GM12878 (cell line): ENCODE measurements at regions not wholly inside any gene's neighbourhood (a gene's known extent, or its start where the extent isn't known, plus 50 kb on each side); places are given as distances from the start of the nearest gene placed in this dataset.

Experiments used
- ATAC-seq: fragments of 200-7000 bp; cut with Tn5 transposase; 3 replicates; pipeline ENCODE4 v1.9.1; 2020; ENCODE audit warnings: mild to moderate bottlenecking, moderate library complexity
- BruUV-seq: library from RNA; stranded (reverse); fragments of 400-500 nt; replicated peaks from 2 replicates; lab custom pipeline; 2021; lab: Mats Ljungman, UMichigan
- CTCF ChIA-PET: fragments of 300-600 bp; sonication (Branson Sonifier 250); formaldehyde crosslinking; extraction: SDS; loops from one replicate; lab custom pipeline; 2021; ENCODE audit warnings: inconsistent platforms; lab: Yijun Ruan, JAX
- POLR2A ChIA-PET: fragments of 350-600 bp; formaldehyde crosslinking; extraction: SDS; loops from one replicate; lab custom pipeline; 2021; ENCODE audit warnings: inconsistent platforms; lab: Charles Lee
- RAD21 ChIA-PET: fragments of 300-600 bp; sonication (Branson Sonifier 250); formaldehyde crosslinking; loops from one replicate; lab custom pipeline; 2023; ENCODE audit warnings: antibody characterized with exemption; ENCODE audit not compliant: unreplicated experiment; lab: Charles Lee
- SMC1A ChIA-PET: fragments of 300-600 bp; sonication (Branson Sonifier 250); formaldehyde crosslinking; loops from one replicate; lab custom pipeline; 2023; ENCODE audit not compliant: unreplicated experiment, uncharacterized antibody; lab: Charles Lee
- DNase-seq: peaks from one replicate; pipeline ENCODE4 v3.0.0-alpha.2; 2011; ENCODE audit warnings: low read depth, low spot score
- FAIRE-seq: peaks from 3 replicates; lab custom pipeline; 2011; peaks lifted over from hg19 to GRCh38; lab: Jason Lieb, UNC
- H2AFZ ChIP-seq: 2 replicates; pipeline ENCODE4 v1.6.0; 2011; ENCODE audit warnings: low read depth, low read length, control low read depth; ENCODE audit not compliant: control insufficient read depth
- H3K27ac ChIP-seq: 2 replicates; pipeline ENCODE4 v1.5.1; 2011; ENCODE audit warnings: control low read depth; ENCODE audit not compliant: control insufficient read depth, insufficient read depth
- H3K27me3 ChIP-seq, 2 experiments: replicated peaks in 1 of 2; 2 replicates each; pipeline versions ENCODE4 v1.6.0 to v1.6.1; 2011; ENCODE audit warnings: low read length in 1 of 2; ENCODE audit not compliant: control insufficient read depth in 2 of 2, insufficient read depth in 2 of 2
- H3K36me3 ChIP-seq, 2 experiments: 2 replicates each; pipeline ENCODE4 v1.5.1; 2011; ENCODE audit warnings: low read length in 1 of 2; ENCODE audit not compliant: control insufficient read depth in 2 of 2, insufficient read depth in 2 of 2
- H3K4me1 ChIP-seq: 2 replicates; pipeline ENCODE4 v1.6.1; 2011; ENCODE audit warnings: mild to moderate bottlenecking, low read length, moderate library complexity, mixed read lengths; ENCODE audit not compliant: control insufficient read depth, insufficient read depth
- H3K4me2 ChIP-seq: 2 replicates; pipeline ENCODE4 v1.6.0; 2011; ENCODE audit warnings: control low read depth; ENCODE audit not compliant: control insufficient read depth, insufficient read depth
- H3K4me3 ChIP-seq: fragments of 200-600 bp; sonication (generic); 2 replicates; pipeline ENCODE4 v1.5.1; 2016
- H3K79me2 ChIP-seq: 2 replicates; pipeline ENCODE4 v1.6.0; 2011; ENCODE audit warnings: low read length; ENCODE audit not compliant: control insufficient read depth, insufficient read depth
- H3K9ac ChIP-seq: 2 replicates; pipeline ENCODE4 v1.8.0; 2011; ENCODE audit warnings: low read length, control low read depth, mixed read lengths; ENCODE audit not compliant: control insufficient read depth, insufficient read depth
- H3K9me3 ChIP-seq: replicated peaks from 3 replicates; pipeline ENCODE4 v1.5.1; 2011; ENCODE audit warnings: mild to moderate bottlenecking, low read length; ENCODE audit not compliant: control insufficient read depth, insufficient read depth
- H4K20me1 ChIP-seq: 2 replicates; pipeline ENCODE4 v1.6.0; 2011; ENCODE audit not compliant: control insufficient read depth, insufficient read depth
- BCLAF1 ChIP-seq: fragments of 450-650 bp; IDR thresholded peaks from 2 replicates; pipeline ENCODE4 v1.6.1; 2017; ENCODE audit warnings: antibody characterized with exemption, mild to moderate bottlenecking, moderate library complexity
- HSF1 ChIP-seq: fragments of 150-350 bp; IDR thresholded peaks from 2 replicates; pipeline ENCODE4 v1.6.1; 2014; ENCODE audit warnings: mild to moderate bottlenecking, low read depth, low read length
- IRF4 ChIP-seq: IDR thresholded peaks from 2 replicates; pipeline ENCODE4 v1.6.1; 2011; ENCODE audit warnings: low read depth, low read length
- NRF1 ChIP-seq: conservative IDR thresholded peaks from 2 replicates; pipeline ENCODE4 v1.6.1; 2011; ENCODE audit warnings: mild to moderate bottlenecking, low read depth, low read length, improper control_type of control experiment
- REST ChIP-seq: IDR thresholded peaks from 2 replicates; pipeline ENCODE4 v1.6.1; 2012; ENCODE audit warnings: mild to moderate bottlenecking, low read depth, low read length
- RUNX3 ChIP-seq: IDR thresholded peaks from 2 replicates; pipeline ENCODE4 v1.6.1; 2012; ENCODE audit warnings: low read length, inconsistent platforms
- WGBS: methylation state at CpG from one replicate; pipeline ENCODE4 v1.1.6; 2016; ENCODE audit warnings: low lambda C conversion rate; ENCODE audit not compliant: insufficient replicate concordance, insufficient coverage; ENCODE audit errors: missing lambda C conversion rate; 5-methylcytosine and 5-hydroxymethylcytosine counted together
- in situ Hi-C: fragments of 300-500 bp; cut with MboI; formaldehyde crosslinking; loops from 9 replicates; pipeline ENCODE4 v1.14.3; 2018; ENCODE audit warnings: mixed read lengths
- intact Hi-C: fragments of 100-400 bp; cut with micrococcal nuclease; formaldehyde crosslinking; loops from one replicate; pipeline ENCODE4 v1.14.2; 2022; ENCODE audit not compliant: unreplicated experiment

- WGBS, result 89% methylated on average over 13 of the region's 15 CpGs
- Histone ChIP-seq H3K4me1 (peaks cover 5% of the 10 kb centered on the region), H3K27me3 (no peaks in the 10 kb centered on the region), H3K9ac (no peak overlapping the region), H2AFZ (no peak overlapping the region), H3K79me2 (peaks cover 28% of the 10 kb centered on the region), H4K20me1 (no peaks in the 10 kb centered on the region; the same call in 1 of the 2 replicates), H3K9me3 (no peaks in the 10 kb centered on the region), H3K27ac (no peak overlapping the region), H3K4me2 (no peak overlapping the region), H3K36me3 (peaks cover 20 to 40% of the 10 kb centered on the region in 2 experiments), H3K4me3 (no peak overlapping the region)
- in situ Hi-C loops (no loop called here), intact Hi-C loops (no loop called here)
- no TSS peak for BruUV-seq
- RAD21 ChIA-PET, result interaction anchor here (0.9 kb wide), 1 partner anchor 149 kb away, joined by 3 read pairs; no protein-coding TSS in a partner anchor
- POLR2A ChIA-PET, result interaction anchor here (0.7 kb wide), 1 partner anchor 22 kb away, joined by 3 read pairs; no protein-coding TSS in a partner anchor
- TF ChIP-seq REST (no peak), RUNX3 (no peak), BCLAF1 (no peak), HSF1 (no peak), IRF4 (no peak), NRF1 (no peak)
- CTCF ChIA-PET, result interaction anchor here (0.6 to 2.1 kb wide), 5 partner anchors 10 to 1515 kb away, joined by 3 to 7 read pairs (median 3); no protein-coding TSS in a partner anchor
- SMC1A ChIA-PET, result interaction anchor here (0.6 to 1.1 kb wide), 5 partner anchors 10 to 148 kb away, joined by 3 read pairs; no protein-coding TSS in a partner anchor
- FAIRE-seq (no peak), DNase-seq (no peak), ATAC-seq (no peak)
Measured at GRCh38 chr7:130891254-130892094, 157.5 kb upstream of the KLF14 start.
